ENCODE measurements at regions not wholly inside any gene's neighbourhood (a gene's known extent, or its start where the extent isn't known, plus 50 kb on each side); places are given as distances from the start of the nearest gene placed in this dataset.
"Not testable (repeated sequence)": the region's sequence is repeated elsewhere in the genome, so short reads cannot be mapped to it uniquely, and the experiment has no call there.

- FAIRE-seq: no peak
These were observed 96.4 kb upstream of the IGSF10 start for GRCh38 chr3:151557068-151557840.

GRCh38 chr3:151556596-151556995 lies 95.7 kb upstream of the IGSF10 start:
- FAIRE-seq (no peak), DNase-seq (ENCODE audit: insufficient read length, low spot score) (no peak)

More at GRCh38 chr3:151557068-151557840, 96.4 kb upstream of the IGSF10 start:
- no peak for DNase-seq (ENCODE audit: insufficient read length, low spot score)

- no peak for FAIRE-seq
These were observed 94.7 kb upstream of the IGSF10 start for GRCh38 chr3:151555523-151555922.

GRCh38 chr3:151553888-151554287 lies 93.0 kb upstream of the IGSF10 start:
- no peak for FAIRE-seq
- DNase-seq (ENCODE audit: insufficient read length, low spot score): no peak

More at GRCh38 chr3:151555523-151555922, 94.7 kb upstream of the IGSF10 start:
- no peak for DNase-seq (ENCODE audit: insufficient read length, low spot score)

- DNase-seq (ENCODE audit: insufficient read length, low spot score) (peak; percentile 5), FAIRE-seq (peak; percentile 48)
These were observed 91.7 kb upstream of the IGSF10 start for GRCh38 chr3:151552589-151552988.

GRCh38 chr3:151550642-151551041 lies 89.8 kb upstream of the IGSF10 start:
- no peak for FAIRE-seq
- DNase-seq (ENCODE audit: insufficient read length, low spot score): no peak

- no peak for DNase-seq (ENCODE audit: insufficient read length, low spot score)
- no peak for FAIRE-seq
These were observed 89.3 kb upstream of the IGSF10 start for GRCh38 chr3:151550025-151550618.

- FAIRE-seq (no peak), DNase-seq (ENCODE audit: insufficient read length, low spot score) (no peak)
These were observed 87.3 kb upstream of the IGSF10 start for GRCh38 chr3:151548195-151548594.

- FAIRE-seq (no peak), DNase-seq (ENCODE audit: insufficient read length, low spot score) (peak; percentile 21)
These were observed 83.3 kb upstream of the IGSF10 start for GRCh38 chr3:151544164-151544548.

- FAIRE-seq (no peak), DNase-seq (ENCODE audit: insufficient read length, low spot score) (no peak)
These were observed 80.3 kb upstream of the IGSF10 start for GRCh38 chr3:151541178-151541577.

GRCh38 chr3:151539599-151539998 lies 78.7 kb upstream of the IGSF10 start:
- DNase-seq (ENCODE audit: insufficient read length, low spot score): no peak
- no peak for FAIRE-seq

- DNase-seq (ENCODE audit: insufficient read length, low spot score) (no peak), FAIRE-seq (no peak)
These were observed 77.9 kb upstream of the IGSF10 start for GRCh38 chr3:151538456-151539393.

GRCh38 chr3:151537726-151538125 lies 76.9 kb upstream of the IGSF10 start:
- no peak for FAIRE-seq
- DNase-seq (ENCODE audit: insufficient read length, low spot score): peak; percentile 10

GRCh38 chr3:151526757-151527156 lies 65.9 kb upstream of the IGSF10 start:
- FAIRE-seq: no peak
- no peak for DNase-seq (ENCODE audit: insufficient read length, low spot score)

GRCh38 chr3:151520105-151520504 lies 59.2 kb upstream of the IGSF10 start:
- FAIRE-seq: no peak
- no peak for DNase-seq (ENCODE audit: insufficient read length, low spot score)

GRCh38 chr3:151511433-151511832 lies 50.6 kb upstream of the IGSF10 start:
- FAIRE-seq; DNase-seq (ENCODE audit: insufficient read length, low spot score): not testable (repeated sequence)
